K562 (cell line): ENCODE measurements at regions not wholly inside any gene's neighbourhood (a gene's known extent, or its start where the extent isn't known, plus 50 kb on each side); places are given as distances from the start of the nearest gene placed in this dataset.

Experiments
- ATAC-seq: fragments of 200-7000 bp; cut with Tn5 transposase; 3 replicates; pipeline ENCODE4 v1.9.1; 2020; ENCODE audit warnings: moderate library complexity
- BruUV-seq: library from RNA; stranded (reverse); fragments of 400-500 nt; replicated peaks from 2 replicates; lab custom pipeline; 2021; lab: Mats Ljungman, UMichigan
- CTCF ChIA-PET: fragments of 300-600 bp; formaldehyde crosslinking; extraction: SDS; loops from one replicate; lab custom pipeline; 2021; ENCODE audit warnings: low intra/inter-chr PET ratio; lab: Yijun Ruan, JAX
- POLR2A ChIA-PET: fragments of 300-600, 350-650 bp; sonication (Branson Sonifier 250); formaldehyde crosslinking; extraction: SDS; loops from one replicate; lab custom pipeline; 2021; ENCODE audit warnings: antibody characterized with exemption, inconsistent platforms; lab: Yijun Ruan, JAX
- DNase-seq, 4 experiments: peaks; one replicate each; pipeline versions ENCODE4 v3.0.0 to v3.0.0-alpha.2; 2011 to 2018; ENCODE audit warnings: low spot score in 3 of 4, mixed read lengths in 3 of 4; ENCODE audit errors: extremely low read depth in 1 of 4
- FAIRE-seq: peaks from 2 replicates; lab custom pipeline; 2011; peaks lifted over from hg19 to GRCh38; lab: Jason Lieb, UNC
- H2AFZ ChIP-seq: 2 replicates; pipeline ENCODE4 v1.6.0; 2011; ENCODE audit warnings: low read depth, low read length, control low read depth, inconsistent platforms
- H3K27ac ChIP-seq: fragments of 200-600 bp; 3 replicates; pipeline ENCODE4 v1.8.0; 2011; ENCODE audit warnings: low read depth, mild to moderate bottlenecking, control low read depth, inconsistent platforms, low read length, moderate library complexity, mixed read lengths; ENCODE audit errors: extremely low read depth
- H3K27me3 ChIP-seq, 2 experiments: fragments of 300-600 bp in 1 of 2; 2 replicates in 1 of 2; 3 replicates in 1 of 2; pipeline versions ENCODE4 v1.6.0 to v1.8.0; 2011; ENCODE audit warnings: inconsistent platforms in 2 of 2, low read length in 2 of 2, mild to moderate bottlenecking in 1 of 2, mixed read lengths in 1 of 2, moderate library complexity in 1 of 2; ENCODE audit not compliant: control insufficient read depth in 2 of 2, insufficient read depth in 2 of 2
- H3K36me3 ChIP-seq: fragments of 300-600 bp; 3 replicates; pipeline ENCODE4 v1.8.0; 2011; ENCODE audit warnings: mild to moderate bottlenecking, low read length, inconsistent platforms; ENCODE audit not compliant: control insufficient read depth, insufficient read depth
- H3K4me1 ChIP-seq, 2 experiments: fragments of 200-600 bp in 1 of 2; replicated peaks in 1 of 2; 2 replicates in 1 of 2; 3 replicates in 1 of 2; pipeline versions ENCODE4 v1.5.1 to v1.8.0; 2011; ENCODE audit warnings: inconsistent platforms in 2 of 2, low read length in 2 of 2, mild to moderate bottlenecking in 1 of 2, mixed read lengths in 1 of 2, moderate library complexity in 1 of 2; ENCODE audit not compliant: control insufficient read depth in 2 of 2, insufficient read depth in 2 of 2
- H3K4me2 ChIP-seq: 2 replicates; pipeline ENCODE4 v1.6.1; 2011; ENCODE audit warnings: low read length, control low read depth, inconsistent platforms, mixed read lengths; ENCODE audit not compliant: insufficient read depth
- H3K4me3 ChIP-seq: fragments of 200-600 bp; sonication (generic), shearing (Covaris generic); 2 replicates; pipeline ENCODE4 v1.5.1; 2016; ENCODE audit warnings: control low read depth, inconsistent platforms
- H3K79me2 ChIP-seq: fragments of 200-600 bp; 3 replicates; pipeline ENCODE4 v1.8.0; 2011; ENCODE audit warnings: low read length, inconsistent platforms; ENCODE audit not compliant: control insufficient read depth, insufficient read depth
- H3K9ac ChIP-seq, 2 experiments: 2 replicates each; pipeline versions ENCODE4 v1.6.0 to v1.6.1; 2011; ENCODE audit warnings: low read depth in 2 of 2, low read length in 2 of 2, control low read depth in 1 of 2, inconsistent platforms in 1 of 2, mild to moderate bottlenecking in 1 of 2, mixed read lengths in 1 of 2; ENCODE audit not compliant: insufficient read depth in 1 of 2
- H3K9me1 ChIP-seq: one replicate; pipeline ENCODE4 v1.6.0; 2011; ENCODE audit warnings: inconsistent platforms, mild to moderate bottlenecking, low read length, moderate library complexity; ENCODE audit not compliant: control insufficient read depth, insufficient read depth
- H3K9me3 ChIP-seq: replicated peaks from 2 replicates; pipeline ENCODE4 v1.5.1; 2011; ENCODE audit warnings: low read depth, low read length, inconsistent platforms; ENCODE audit not compliant: control insufficient read depth, insufficient read depth
- H4K20me1 ChIP-seq: replicated peaks from 2 replicates; pipeline ENCODE4 v1.6.1; 2011; ENCODE audit warnings: low read length, inconsistent platforms, mixed read lengths; ENCODE audit not compliant: control insufficient read depth, insufficient read depth
- ARID2 ChIP-seq: fragments of 450-650 bp; IDR thresholded peaks from 2 replicates; pipeline ENCODE4 v1.6.1; 2017; ENCODE audit warnings: antibody characterized with exemption, mild to moderate bottlenecking
- E2F8 ChIP-seq: fragments of 450-650 bp; IDR thresholded peaks from 2 replicates; pipeline ENCODE4 v1.7.1; 2018; ENCODE audit warnings: mild to moderate bottlenecking, low read depth; ENCODE audit not compliant: partially characterized antibody
- ETV6 ChIP-seq, 3 experiments: fragments of 150-350 bp in 1 of 3; sonication (generic) in 1 of 3; formaldehyde crosslinking in 1 of 3; IDR thresholded peaks; 2 replicates each; pipeline versions ENCODE4 v1.6.1 to v1.8.0; 2014 to 2022; ENCODE audit warnings: borderline replicate concordance in 2 of 3, low read depth in 2 of 3, antibody characterized with exemption in 1 of 3, low read length in 1 of 3, mild to moderate bottlenecking in 1 of 3, missing genetic modification reagents in 1 of 3
- FOS ChIP-seq: IDR thresholded peaks from 3 replicates; pipeline ENCODE4 v1.6.1; 2011; ENCODE audit not compliant: insufficient read length; ENCODE audit errors: extremely low read depth
- HDGF ChIP-seq: fragments of 450-650 bp; IDR thresholded peaks from 2 replicates; pipeline ENCODE4 v1.6.1; 2016
- NCOA6 ChIP-seq: fragments of 450-650 bp; IDR thresholded peaks from 2 replicates; pipeline ENCODE4 v1.6.1; 2017; ENCODE audit warnings: mild to moderate bottlenecking
- NR1H2 ChIP-seq: sonication (generic); formaldehyde crosslinking; IDR thresholded peaks from 2 replicates; pipeline ENCODE4 v1.4.0; 2020; ENCODE audit warnings: mild to moderate bottlenecking, missing genetic modification reagents
- SIRT6 ChIP-seq: IDR thresholded peaks from one replicate; pipeline ENCODE4 v1.6.1; 2012; ENCODE audit warnings: low read depth, mild to moderate bottlenecking, control low read depth, inconsistent platforms, low read length, moderate library complexity
- SNRNP70 ChIP-seq: fragments of 200-400 bp; formaldehyde crosslinking; optimal IDR thresholded peaks from 2 replicates; pipeline ENCODE3; 2017; ENCODE audit warnings: low read depth, low read length
- THAP7 ChIP-seq: fragments of 250-450 bp; sonication (Bioruptor Pico); IDR thresholded peaks from 2 replicates; pipeline ENCODE4 v1.5.0; 2021
- ZBTB49 ChIP-seq: sonication (generic); formaldehyde crosslinking; IDR thresholded peaks from 2 replicates; pipeline ENCODE4 v1.8.0; 2022; ENCODE audit warnings: missing genetic modification reagents, mild to moderate bottlenecking, borderline replicate concordance
- ZBTB7A ChIP-seq: IDR thresholded peaks from 2 replicates; pipeline ENCODE4 v1.6.1; 2011; ENCODE audit warnings: low read depth, mild to moderate bottlenecking, low read length, moderate library complexity, borderline replicate concordance; ENCODE audit not compliant: control insufficient read depth
- ZKSCAN8 ChIP-seq: fragments of 200-800 bp; sonication (Bioruptor generic); IDR thresholded peaks from 2 replicates; pipeline ENCODE4 v1.6.1; 2016; ENCODE audit warnings: missing genetic modification characterization, missing compliant biosample characterization
- ZNF586 ChIP-seq: fragments of 450-650 bp; formaldehyde crosslinking; conservative IDR thresholded peaks from 2 replicates; pipeline ENCODE4 v1.4.0; 2020; ENCODE audit warnings: mild to moderate bottlenecking, moderate library complexity
- ZNF589 ChIP-seq: fragments of 200-800 bp; sonication (Bioruptor generic); IDR thresholded peaks from 2 replicates; pipeline ENCODE4 v1.6.1; 2016; ENCODE audit warnings: low read depth, missing genetic modification characterization, missing compliant biosample characterization
- ZNF785 ChIP-seq: fragments of 250-450 bp; sonication (Bioruptor Pico); IDR thresholded peaks from 2 replicates; pipeline ENCODE4 v1.4.0; 2020; ENCODE audit warnings: mild to moderate bottlenecking
- WGBS: fragments of 100-300 bp; shearing (Covaris generic); methylation state at CpG from one replicate; pipeline ENCODE4 v1.1.6; 2016; ENCODE audit warnings: low coverage, mixed read lengths; ENCODE audit not compliant: insufficient coverage; ENCODE audit errors: missing lambda C conversion rate; 5-methylcytosine and 5-hydroxymethylcytosine counted together
- in situ Hi-C: fragments of 300-500 bp; cut with MboI; formaldehyde crosslinking; loops from 4 replicates; pipeline ENCODE4 v1.15.0; 2018; ENCODE audit warnings: inconsistent platforms, mixed read lengths
- intact Hi-C: fragments of 100-400 bp; cut with micrococcal nuclease; formaldehyde crosslinking; loops from 2 replicates; pipeline ENCODE4 v1.14.2; 2022

GRCh38 chr14:22152903-22153302 is 436.1 kb downstream of the DAD1 start (continued):
- no peak for TF ChIP-seq THAP7 (CRISPR knock-in tag)
- TF ChIP-seq ARID2: no peak
- no peak for TF ChIP-seq ZBTB49
- TF ChIP-seq NR1H2 (CRISPR knock-in tag): no peak
- no peak for TF ChIP-seq SIRT6
- TF ChIP-seq, all 486 proteins: peak for 0

GRCh38 chr14:22152161-22152870 is 436.7 kb downstream of the DAD1 start:
- FAIRE-seq: no peak
- WGBS: 0% methylated on average over 3 of the region's 3 CpGs
- TF ChIP-seq NCOA6 (no peak), ZKSCAN8 (no peak), FOS (no peak), SNRNP70 (no peak), ETV6 (IDR thresholded peaks at IDR 0.05; ENCODE audit: borderline replicate concordance in 1 of 2, low read depth in 2 of 2, low read length in 1 of 2) (no peak), ETV6 (CRISPR knock-in tag; IDR thresholded peaks at IDR 0.05; ENCODE audit: borderline replicate concordance) (no peak), ZNF589 (CRISPR knock-in tag) (no peak), ZBTB7A (no peak), ZNF586 (CRISPR knock-in tag) (no peak), ZNF785 (CRISPR knock-in tag) (no peak), HDGF (no peak), E2F8 (no peak)

More at GRCh38 chr14:22152161-22152870, 436.7 kb downstream of the DAD1 start:
- no peak overlapping the region for H2AFZ ChIP-seq
- H3K9me3 ChIP-seq: no peaks in the 10 kb centered on the region
- H3K36me3 ChIP-seq: no peaks in the 10 kb centered on the region
- no peaks in the 10 kb centered on the region for H3K27me3 ChIP-seq
- no peak overlapping the region for H3K4me2 ChIP-seq
- ChIA-PET POLR2A (no interaction called here), CTCF (no interaction called here)
- H3K79me2 ChIP-seq: no peaks in the 10 kb centered on the region
- in situ Hi-C loops: no loop called here
- no peak overlapping the region for H3K27ac ChIP-seq
- intact Hi-C loops: no loop called here
- DNase-seq (no peak), ATAC-seq (no peak)
- no TSS peak for BruUV-seq
- H3K4me1 ChIP-seq: no peaks in the 10 kb centered on the region
- no peak overlapping the region for H3K4me3 ChIP-seq
- H3K9me1 ChIP-seq: no peaks in the 10 kb centered on the region
- H4K20me1 ChIP-seq: no peaks in the 10 kb centered on the region
- H3K9ac ChIP-seq: no peak overlapping the region
